ENCODE measurements at regions not wholly inside any gene's neighbourhood (a gene's known extent, or its start where the extent isn't known, plus 50 kb on each side); places are given as distances from the start of the nearest gene placed in this dataset.

GRCh38 chr6:168370310-168370991 is 50.9 kb upstream of the DACT2 start:
- peak; percentile 86 for TF ChIP-seq CTCF (conservative IDR thresholded peaks at IDR 0.05; ENCODE audit: low read length)
- TF ChIP-seq EZH2phosphoT487 (IDR thresholded peaks at IDR 0.05; ENCODE audit: borderline replicate concordance, low read depth, low read length): no peak
